ENCODE measurements at regions not wholly inside any gene's neighbourhood (a gene's known extent, or its start where the extent isn't known, plus 50 kb on each side); places are given as distances from the start of the nearest gene placed in this dataset.
"Not testable (repeated sequence)": the region's sequence is repeated elsewhere in the genome, so short reads cannot be mapped to it uniquely, and the experiment has no call there.

GRCh38 chr6:34642427-34642826, 54.1 kb downstream of the ILRUN start:
- Histone ChIP-seq H3K27me3 (ENCODE audit: insufficient read depth, low read length) (no peaks in the 10 kb centered on the region), H3K4me1 (ENCODE audit: insufficient read depth, low read length, severe bottlenecking) (peaks cover 24% of the 10 kb centered on the region), H3K9me3 (ENCODE audit: low read length) (no peaks in the 10 kb centered on the region), H3K9me2 (ENCODE audit: low read depth, low read length) (no peaks in the 10 kb centered on the region), H3K4me3 (ENCODE audit: low read depth, low read length, poor library complexity, severe bottlenecking) (no peak overlapping the region), H3F3A (ENCODE audit: insufficient read depth, low read length) (no peaks in the 10 kb centered on the region), H4K20me1 (ENCODE audit: insufficient read depth, low read length) (no peaks in the 10 kb centered on the region), H2AFZ (ENCODE audit: low read length) (no peak overlapping the region), H3K79me2 (ENCODE audit: insufficient read depth, low read length) (peaks cover 9% of the 10 kb centered on the region; the same call in 1 of the 2 replicates), H3K27ac (ENCODE audit: low read depth, low read length, poor library complexity, severe bottlenecking) (no peak overlapping the region), H3K9ac (ENCODE audit: low read length) (no peak overlapping the region), H3K4me2 (ENCODE audit: low read length) (no peak overlapping the region), H3K36me3 (ENCODE audit: insufficient read depth, low read length) (peaks cover 67% of the 10 kb centered on the region)
- TF ChIP-seq EZH2 (IDR thresholded peaks at IDR 0.05; ENCODE audit: borderline replicate concordance, low read length) (no peak), CTCF (IDR thresholded peaks at IDR 0.05; ENCODE audit: low read length) (no peak)

GRCh38 chr6:34640074-34640849, 56.3 kb downstream of the ILRUN start:
- H3K4me2 ChIP-seq (ENCODE audit: low read length), result peak overlapping the region; percentile 8; the same call in 1 of the 2 replicates
- not testable (repeated sequence) for H3K4me3 ChIP-seq (ENCODE audit: low read depth, low read length, poor library complexity, severe bottlenecking); H3K27me3 ChIP-seq (ENCODE audit: insufficient read depth, low read length); H4K20me1 ChIP-seq (ENCODE audit: insufficient read depth, low read length); H3K9me2 ChIP-seq (ENCODE audit: low read depth, low read length); H3K79me2 ChIP-seq (ENCODE audit: insufficient read depth, low read length); H3F3A ChIP-seq (ENCODE audit: insufficient read depth, low read length); H3K9ac ChIP-seq (ENCODE audit: low read length); H2AFZ ChIP-seq (ENCODE audit: low read length); H3K9me3 ChIP-seq (ENCODE audit: low read length)
- peaks cover 24% of the 10 kb centered on the region for H3K4me1 ChIP-seq (ENCODE audit: insufficient read depth, low read length, severe bottlenecking)
- peaks cover 52% of the 10 kb centered on the region for H3K36me3 ChIP-seq (ENCODE audit: insufficient read depth, low read length)
- peak overlapping the region; percentile 82 for H3K27ac ChIP-seq (ENCODE audit: low read depth, low read length, poor library complexity, severe bottlenecking)

- Histone ChIP-seq H3K27me3 (ENCODE audit: insufficient read depth, low read length) (no peaks in the 10 kb centered on the region), H3K4me3 (ENCODE audit: low read depth, low read length, poor library complexity, severe bottlenecking) (no peak overlapping the region), H3K79me2 (ENCODE audit: insufficient read depth, low read length) (0 out of 2 replicates have a peak, but pooled peaks cover 7% of the 10 kb centered on the region), H4K20me1 (ENCODE audit: insufficient read depth, low read length) (no peaks in the 10 kb centered on the region), H3F3A (ENCODE audit: insufficient read depth, low read length) (no peaks in the 10 kb centered on the region), H3K9ac (ENCODE audit: low read length) (peak overlapping the region; percentile 9; the same call in 1 of the 2 replicates), H3K4me2 (ENCODE audit: low read length) (peak overlapping the region; percentile 24; the same call in 1 of the 2 replicates), H3K36me3 (ENCODE audit: insufficient read depth, low read length) (peaks cover 50% of the 10 kb centered on the region), H3K9me2 (ENCODE audit: low read depth, low read length) (no peaks in the 10 kb centered on the region), H2AFZ (ENCODE audit: low read length) (no peak overlapping the region), H3K4me1 (ENCODE audit: insufficient read depth, low read length, severe bottlenecking) (peaks cover 24% of the 10 kb centered on the region), H3K27ac (ENCODE audit: low read depth, low read length, poor library complexity, severe bottlenecking) (peak overlapping the region; percentile 82), H3K9me3 (ENCODE audit: low read length) (no peaks in the 10 kb centered on the region)
- no peak for TF ChIP-seq EZH2 (IDR thresholded peaks at IDR 0.05; ENCODE audit: borderline replicate concordance, low read length)
- TF ChIP-seq CTCF (IDR thresholded peaks at IDR 0.05; ENCODE audit: low read length), result no peak
Observed at GRCh38 chr6:34638834-34639736, 57.5 kb downstream of the ILRUN start.
